AG10803 (cell line): ENCODE measurements at regions not wholly inside any gene's neighbourhood (a gene's known extent, or its start where the extent isn't known, plus 50 kb on each side); places are given as distances from the start of the nearest gene placed in this dataset.

Source experiments
- DNase-seq: peaks from one replicate; pipeline ENCODE4 v3.0.0; 2010; ENCODE audit warnings: low read depth
- H3K4me3 ChIP-seq: 2 replicates; pipeline ENCODE4 v1.5.1; 2011; ENCODE audit warnings: mild to moderate bottlenecking, low read length, control low read depth
- CTCF ChIP-seq: conservative IDR thresholded peaks from 2 replicates; pipeline ENCODE4 v1.5.1; 2011; ENCODE audit warnings: mild to moderate bottlenecking, low read length, control low read depth, inconsistent platforms

- H3K4me3 ChIP-seq = no peak overlapping the region
- peak; percentile 51 for DNase-seq
- TF ChIP-seq CTCF = no peak
These were observed 125.6 kb downstream of the CDC5L start for GRCh38 chr6:44512868-44513741.

- no peak for TF ChIP-seq CTCF
- DNase-seq = no peak
- H3K4me3 ChIP-seq = no peak overlapping the region
These were observed 126.6 kb downstream of the CDC5L start for GRCh38 chr6:44514085-44514484.

GRCh38 chr6:44514576-44515193 is 127.2 kb downstream of the CDC5L start:
- no peak for TF ChIP-seq CTCF
- no peak for DNase-seq
- H3K4me3 ChIP-seq = no peak overlapping the region

GRCh38 chr6:44522871-44523270 is 135.4 kb downstream of the CDC5L start:
- no peak overlapping the region for H3K4me3 ChIP-seq
- DNase-seq = no peak
- TF ChIP-seq CTCF = no peak

- no peak overlapping the region for H3K4me3 ChIP-seq
- TF ChIP-seq CTCF = no peak
- DNase-seq = no peak
These were observed 137.1 kb downstream of the CDC5L start for GRCh38 chr6:44524476-44525227.

GRCh38 chr6:44525761-44526351 is 138.3 kb downstream of the CDC5L start:
- TF ChIP-seq CTCF = no peak
- H3K4me3 ChIP-seq = no peak overlapping the region
- DNase-seq = no peak
